LoVo (cell line): ENCODE measurements at regions not wholly inside any gene's neighbourhood (a gene's known extent, or its start where the extent isn't known, plus 50 kb on each side); places are given as distances from the start of the nearest gene placed in this dataset.

Experiments
- DNase-seq: peaks from one replicate; pipeline ENCODE4 v3.0.0-alpha.2; 2016; ENCODE audit warnings: low spot score

DNA sequence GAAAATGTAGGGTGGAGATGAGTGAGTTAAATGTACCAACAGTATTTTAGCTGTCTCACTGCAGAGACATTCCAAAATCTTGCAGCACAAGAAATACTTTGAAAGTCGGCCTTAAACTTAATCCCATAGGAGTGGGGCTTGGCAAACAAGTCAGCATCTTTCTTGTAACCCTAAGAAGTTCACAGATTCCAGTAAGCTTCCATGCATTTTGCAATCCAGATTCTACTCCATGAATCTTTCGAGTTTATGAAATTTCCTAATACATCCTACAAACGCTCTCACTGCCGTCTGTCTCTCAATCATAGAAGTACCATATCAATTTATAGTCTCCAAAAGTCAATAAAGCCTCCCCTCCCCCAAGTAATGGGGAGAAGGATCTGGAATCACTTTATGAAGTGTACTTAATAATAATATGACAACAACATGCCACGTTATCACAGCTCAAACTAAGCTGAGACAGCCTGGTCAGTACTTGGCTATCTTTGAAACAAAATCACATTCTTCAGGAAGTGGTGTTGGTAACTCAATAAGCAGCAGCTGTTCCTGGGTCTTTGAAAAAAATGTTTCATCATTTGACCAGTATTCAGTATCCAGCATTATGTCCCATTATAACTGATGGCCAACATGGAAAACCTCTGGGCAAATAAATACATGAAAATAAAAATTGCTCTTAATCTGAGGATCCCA is 317.4 kb upstream of the RUNX1 start:
- no peak for DNase-seq

DNA sequence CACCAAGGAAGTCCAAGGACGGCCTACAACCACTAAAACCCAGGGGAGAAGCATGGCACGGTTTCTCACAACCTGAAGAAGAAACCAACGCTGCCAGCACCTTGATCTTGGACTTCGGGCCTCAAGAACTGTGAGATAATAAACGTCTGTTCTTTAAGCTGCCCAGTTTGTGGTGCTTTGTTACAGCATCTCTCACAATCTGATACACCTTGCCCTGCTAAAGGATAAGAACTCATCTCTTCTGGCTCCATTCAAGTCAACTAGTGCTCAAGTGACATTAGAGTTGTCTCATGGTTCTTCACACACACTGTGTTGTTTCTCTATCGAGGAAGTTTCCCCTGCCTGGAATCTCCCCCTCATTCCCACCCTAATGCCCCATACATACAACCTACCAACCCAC is 314.4 kb upstream of the RUNX1 start:
- no peak for DNase-seq

DNA sequence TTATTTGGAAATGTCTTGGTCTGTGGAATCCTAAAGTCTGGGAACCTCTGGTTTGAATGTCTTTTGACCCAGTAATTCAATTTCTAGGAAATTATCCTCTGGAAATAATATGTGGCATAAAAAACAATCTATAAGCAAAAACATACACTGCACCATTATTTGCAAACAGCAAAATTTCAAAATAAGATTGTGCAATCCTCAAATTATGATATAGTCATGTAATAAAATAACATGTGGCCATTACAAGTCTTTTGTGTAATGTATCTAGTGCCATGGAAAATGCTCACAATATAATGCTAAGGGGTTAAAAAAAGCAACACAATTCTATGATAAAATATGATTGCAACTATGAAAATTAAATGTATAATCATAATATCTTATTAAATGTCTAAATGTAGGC is 312.9 kb upstream of the RUNX1 start:
- DNase-seq: no peak

DNA sequence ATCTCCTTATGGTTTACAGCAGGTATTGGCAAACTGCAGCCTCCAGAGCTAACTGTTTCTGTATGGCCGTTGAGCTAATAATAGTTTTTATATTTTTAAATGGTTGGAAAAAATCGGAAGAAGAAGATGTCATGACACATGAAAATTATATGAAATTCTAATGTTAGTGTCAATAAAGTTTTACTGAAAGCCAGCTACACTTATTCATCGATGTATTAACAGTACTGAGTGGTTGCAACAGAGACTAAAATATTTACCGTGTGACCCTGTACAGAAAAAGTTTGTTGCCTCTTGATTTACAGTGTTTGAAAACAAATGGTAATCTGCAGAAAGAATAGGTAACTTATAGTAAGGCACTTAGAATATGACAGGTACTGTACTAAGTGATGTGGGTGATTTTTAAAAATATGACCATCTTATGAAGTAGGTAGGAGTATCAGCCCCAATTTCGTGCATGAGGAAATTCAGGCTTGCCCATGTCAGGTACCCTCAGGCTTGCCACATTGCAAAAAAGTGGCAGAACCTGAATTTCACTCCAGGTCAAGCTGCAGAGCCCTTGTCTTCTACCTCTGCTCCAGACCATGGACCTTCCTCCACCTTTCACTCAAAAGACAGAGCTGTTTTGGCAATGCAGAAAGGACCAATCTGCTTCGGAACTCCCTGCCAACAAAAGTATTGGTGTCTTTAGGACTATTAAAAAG is 311.9 kb upstream of the RUNX1 start:
- DNase-seq: no peak

DNA sequence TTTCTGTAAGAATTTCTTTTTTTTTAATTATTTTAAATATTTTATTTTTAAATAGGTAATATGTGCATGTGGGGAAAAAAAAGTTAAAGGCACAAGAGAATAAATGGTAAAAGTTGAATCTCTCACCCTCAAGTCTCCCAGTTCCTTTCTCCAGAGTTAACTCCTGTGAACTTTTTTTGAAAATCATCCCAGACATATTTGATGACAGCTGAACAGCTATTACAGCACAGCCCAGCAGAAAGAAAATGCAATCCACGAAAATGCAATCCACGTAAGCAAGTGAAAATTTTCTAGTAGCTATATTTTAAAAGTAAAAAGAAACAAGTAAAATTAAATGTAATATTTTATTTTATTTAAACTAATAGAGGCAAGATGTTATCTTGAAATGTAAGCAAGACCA is 310.0 kb upstream of the RUNX1 start:
- no peak for DNase-seq

DNA sequence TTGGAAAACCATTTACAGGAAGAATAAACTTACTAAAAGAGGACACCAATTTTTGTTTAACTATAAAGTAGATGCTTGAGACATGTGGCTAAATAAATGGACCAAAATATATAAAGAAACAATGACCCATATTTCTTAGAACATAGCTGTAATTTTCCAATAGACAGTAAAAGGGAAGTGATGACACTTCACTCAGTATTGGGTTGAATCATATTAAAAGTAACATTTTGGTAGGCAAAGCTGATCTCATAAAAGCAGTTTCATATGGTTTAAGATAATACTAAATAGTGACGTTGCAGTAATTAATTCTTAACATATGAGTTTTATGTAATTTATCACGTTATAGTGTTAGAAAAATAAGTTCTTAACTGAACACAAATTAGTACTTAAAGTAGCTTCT is 308.9 kb upstream of the RUNX1 start:
- no peak for DNase-seq

DNA sequence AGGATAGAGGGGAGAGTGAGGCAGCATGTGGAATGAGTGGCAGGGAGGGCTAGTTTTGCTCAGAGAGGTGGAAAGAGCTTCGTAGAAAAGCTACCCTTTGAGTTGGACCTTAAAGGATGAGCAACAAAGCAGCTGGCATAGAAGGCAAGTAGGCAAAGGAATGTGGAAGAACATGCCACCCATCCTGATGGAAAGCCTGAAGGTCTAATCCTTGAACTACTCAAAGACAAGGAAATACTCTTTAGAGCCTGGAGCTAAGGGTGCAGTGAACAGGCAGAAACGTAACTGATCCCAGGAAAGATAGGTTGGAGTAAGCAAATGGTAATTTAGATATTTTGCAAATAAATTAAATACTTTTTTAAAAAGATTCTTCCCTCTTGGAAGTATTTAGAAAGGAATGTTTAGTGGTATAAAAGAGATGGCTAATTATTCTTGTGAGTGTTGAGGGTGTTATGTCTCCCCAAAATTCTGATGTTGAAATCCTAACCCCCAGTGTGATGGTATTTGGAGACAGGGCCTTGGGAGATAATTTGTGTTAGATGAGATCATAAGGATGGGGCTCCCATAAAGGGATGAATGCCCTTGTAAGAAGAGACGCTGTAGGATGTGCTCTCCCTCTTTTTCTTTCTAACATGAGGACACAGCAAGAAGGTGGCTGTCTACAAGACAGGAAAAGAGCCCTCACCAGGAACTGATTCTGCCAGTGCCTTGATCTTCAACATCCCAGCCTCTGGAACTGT is 308.1 kb upstream of the RUNX1 start:
- DNase-seq: no peak

DNA sequence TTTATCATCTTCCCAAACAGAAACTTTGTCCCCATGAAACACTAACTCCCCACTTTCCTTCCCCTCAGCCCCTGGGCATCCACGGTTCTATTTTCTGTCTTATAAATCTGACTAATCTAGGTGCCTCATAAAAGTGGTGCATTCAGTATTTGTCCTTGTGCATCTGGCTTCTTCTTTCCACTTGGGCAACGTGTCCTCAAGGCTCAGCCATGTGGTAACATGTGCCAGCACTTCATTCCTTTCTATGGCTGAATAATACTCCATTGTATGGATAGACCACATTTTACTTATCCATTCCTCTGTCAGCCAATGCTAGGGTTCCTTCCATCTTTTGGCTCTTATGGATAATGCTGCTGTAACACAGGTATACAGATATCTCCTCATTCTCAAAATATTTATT is 305.0 kb upstream of the RUNX1 start:
- no peak for DNase-seq

DNA sequence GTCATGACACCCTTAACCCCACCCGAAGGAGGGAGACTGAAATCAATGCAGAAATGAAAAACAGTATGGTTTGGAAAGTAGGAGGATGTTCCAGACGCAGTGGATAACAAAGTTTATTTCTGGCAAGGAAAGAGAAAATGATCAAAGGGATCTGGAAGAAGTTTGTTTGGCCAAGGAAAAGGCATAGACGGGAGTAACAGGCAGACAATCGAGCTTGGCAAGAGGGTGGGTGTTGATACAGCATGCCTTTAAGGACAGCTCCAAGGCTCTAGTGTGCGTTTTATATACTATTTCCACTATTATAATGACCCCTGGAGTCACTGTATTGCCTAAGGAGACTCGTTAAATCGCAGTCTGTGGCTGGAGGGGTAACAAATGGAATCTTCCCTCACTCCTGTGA is 303.7 kb upstream of the RUNX1 start:
- no peak for DNase-seq

DNA sequence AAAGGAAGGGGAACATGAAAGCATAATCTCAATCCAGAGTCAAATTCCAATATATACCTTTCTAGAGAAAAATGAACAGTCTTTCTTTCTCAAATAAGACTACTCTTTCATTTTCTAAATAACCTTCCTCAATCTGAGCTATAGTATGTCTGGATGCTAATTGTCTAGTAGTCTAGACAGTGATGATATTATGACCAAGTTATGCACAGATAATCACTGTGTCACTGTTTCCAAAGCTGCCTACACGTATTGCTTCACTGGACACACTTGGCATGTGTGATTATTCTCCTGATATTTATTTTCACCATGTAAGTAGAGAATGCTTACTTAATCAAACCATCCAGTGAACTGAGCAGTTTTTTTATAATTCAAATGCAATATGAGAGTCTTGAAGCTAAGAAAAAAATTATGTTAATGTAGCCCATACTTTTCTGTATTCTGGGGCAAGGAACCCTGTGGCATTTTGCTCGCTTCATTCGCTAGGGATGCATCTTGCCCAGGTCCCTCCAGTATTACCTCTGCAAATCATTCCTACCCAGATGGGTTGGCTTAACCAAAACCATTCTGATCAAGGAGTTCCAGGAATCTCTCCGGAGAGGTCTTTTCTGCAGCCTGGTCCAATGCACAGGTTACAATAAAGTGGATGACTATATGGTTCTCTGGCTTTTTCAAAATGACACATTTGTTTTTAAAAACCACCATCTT is 303.1 kb upstream of the RUNX1 start:
- no peak for DNase-seq

DNA sequence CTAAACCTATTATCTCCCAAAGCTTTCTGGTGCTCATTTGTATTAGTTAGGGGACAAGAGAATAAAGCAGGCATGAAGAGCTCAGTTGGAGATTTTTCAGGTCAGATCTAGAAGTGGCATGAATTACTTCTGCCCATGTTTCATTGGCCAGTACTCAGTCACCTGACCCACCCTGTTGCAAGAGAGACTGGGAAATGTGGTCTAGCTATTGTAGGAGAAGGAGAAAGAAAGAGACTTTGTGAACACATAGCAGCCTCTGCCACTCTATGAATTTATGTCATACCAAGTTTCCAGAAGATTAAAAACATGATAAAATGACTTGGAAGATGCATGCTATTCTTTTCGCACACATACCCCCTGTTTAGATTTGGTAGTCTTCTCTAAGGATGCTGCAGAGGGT is 302.3 kb upstream of the RUNX1 start:
- DNase-seq: no peak

DNA sequence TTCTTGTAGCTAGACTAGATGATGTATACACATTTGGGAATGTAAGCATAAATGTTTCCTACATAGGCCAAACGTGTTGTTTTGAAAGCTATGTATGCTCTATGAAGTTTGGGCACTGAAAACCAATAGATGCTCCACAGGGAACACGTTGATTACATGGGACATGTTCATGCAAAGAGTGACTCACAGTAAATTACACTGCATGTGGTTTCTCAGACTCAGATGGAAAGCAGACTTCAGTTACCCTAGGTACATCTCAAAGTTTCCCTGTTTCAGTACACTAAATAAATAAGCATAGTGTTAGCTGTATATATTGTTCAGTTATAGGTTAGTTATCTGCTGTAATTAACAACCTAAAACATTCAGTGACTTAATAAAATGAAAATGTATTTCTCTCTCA is 301.9 kb upstream of the RUNX1 start:
- DNase-seq: no peak

DNA sequence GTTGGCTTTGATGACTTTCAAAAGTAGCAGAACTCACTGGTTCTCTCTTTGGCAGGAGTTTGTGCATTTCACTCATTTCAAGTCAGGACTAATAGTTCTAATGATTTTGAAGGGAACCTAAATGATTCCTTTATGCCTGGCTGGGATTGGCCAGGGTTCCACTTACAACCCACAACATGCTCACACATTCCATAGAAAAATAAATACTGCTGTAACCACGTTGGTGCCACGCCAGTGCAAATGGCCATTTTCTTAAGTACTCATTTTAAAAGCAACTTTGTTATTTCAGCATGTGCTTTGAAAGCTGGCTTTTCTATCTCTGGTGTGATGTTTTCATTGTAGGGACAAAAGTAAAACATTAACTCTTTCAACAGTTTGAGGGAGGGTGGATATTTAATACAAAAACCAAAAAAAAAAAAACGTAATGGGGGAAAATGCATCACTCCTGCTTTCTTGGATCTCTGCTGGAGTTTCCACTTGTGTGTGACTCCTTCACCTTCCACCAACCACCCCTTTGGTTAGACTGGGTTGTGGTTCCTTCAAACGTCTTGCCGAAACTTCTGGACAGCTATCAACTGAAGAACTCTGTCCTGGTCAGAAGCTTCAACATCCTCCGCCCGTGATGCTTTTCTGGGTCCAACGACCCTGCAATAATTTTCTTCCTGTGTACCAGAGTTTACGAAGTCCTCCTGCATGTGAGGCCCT is 300.4 kb upstream of the RUNX1 start:
- no peak for DNase-seq

DNA sequence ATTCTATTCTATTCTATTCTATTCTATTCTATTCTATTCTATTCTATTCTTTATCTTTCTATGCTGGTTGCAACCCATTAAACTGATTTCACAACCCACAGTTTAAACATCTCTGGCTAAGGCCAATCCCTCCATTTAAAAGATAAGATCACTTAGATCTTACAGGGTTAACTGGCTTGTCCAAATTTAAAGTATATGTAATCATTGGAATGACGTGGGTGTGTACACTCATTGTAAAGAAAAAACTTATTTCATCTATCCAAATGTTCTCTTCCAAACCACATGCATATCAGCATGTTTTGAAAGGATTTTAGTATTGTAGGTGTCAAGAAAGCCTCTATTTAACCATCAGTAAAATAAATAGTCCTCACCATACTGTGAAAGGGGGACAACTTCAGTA is 299.6 kb upstream of the RUNX1 start:
- DNase-seq: no peak

DNA sequence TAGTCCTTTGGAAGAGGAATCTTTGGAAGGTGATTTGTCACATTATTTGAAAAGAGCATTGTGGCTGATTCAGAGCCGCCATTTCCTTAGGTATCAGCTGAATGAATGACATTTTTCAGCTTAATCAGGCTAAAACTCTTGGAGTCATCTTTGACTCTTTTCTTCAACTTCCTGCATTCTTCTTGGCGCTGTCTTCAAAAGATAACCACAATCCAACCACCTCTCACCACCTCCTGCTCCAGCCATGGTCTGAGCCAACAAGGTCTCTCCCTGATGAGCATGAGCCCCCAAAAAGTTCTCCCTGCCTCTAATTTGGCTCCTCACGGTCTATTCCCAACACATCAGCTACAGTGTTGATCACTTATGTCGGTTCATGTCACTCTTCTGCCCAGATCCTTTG is 297.6 kb upstream of the RUNX1 start:
- no peak for DNase-seq

DNA sequence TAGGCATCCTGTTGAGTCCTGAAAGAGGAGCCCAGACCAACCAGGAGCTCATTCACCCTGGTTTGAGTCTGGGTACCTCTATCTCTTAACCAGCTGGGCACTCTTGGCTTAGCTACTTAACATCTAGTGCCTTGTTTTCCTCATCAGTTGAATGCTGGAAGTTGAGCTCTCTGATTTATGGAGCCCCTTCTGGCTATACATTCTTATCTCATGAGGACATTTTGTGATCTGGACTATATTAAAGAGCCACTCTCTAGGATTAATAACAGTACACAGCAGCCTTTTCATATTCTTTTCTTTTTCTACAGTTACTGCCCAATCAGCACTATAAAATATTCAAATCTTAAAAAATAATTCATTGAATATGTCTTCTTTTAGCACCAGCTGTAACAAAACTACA is 296.9 kb upstream of the RUNX1 start:
- DNase-seq: no peak

DNA sequence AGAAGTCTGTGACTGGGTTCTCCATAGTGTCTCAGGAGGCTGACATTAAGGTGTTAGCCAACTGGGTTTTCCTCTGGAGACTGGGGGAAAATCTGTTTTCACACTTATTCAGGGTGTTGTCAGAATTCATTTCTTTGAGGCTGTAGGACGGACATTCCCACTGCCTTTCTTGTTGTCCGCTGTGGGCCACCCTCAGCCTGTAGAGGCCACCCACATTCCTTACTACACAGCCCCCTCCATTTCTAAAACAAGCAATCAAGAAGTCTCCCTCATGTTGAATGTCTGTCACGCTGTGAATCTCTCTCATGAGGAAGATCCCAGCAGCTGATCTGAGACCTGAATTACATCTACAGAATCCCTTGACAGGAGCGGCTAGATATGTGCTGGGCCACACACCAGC is 295.5 kb upstream of the RUNX1 start:
- DNase-seq: no peak

DNA sequence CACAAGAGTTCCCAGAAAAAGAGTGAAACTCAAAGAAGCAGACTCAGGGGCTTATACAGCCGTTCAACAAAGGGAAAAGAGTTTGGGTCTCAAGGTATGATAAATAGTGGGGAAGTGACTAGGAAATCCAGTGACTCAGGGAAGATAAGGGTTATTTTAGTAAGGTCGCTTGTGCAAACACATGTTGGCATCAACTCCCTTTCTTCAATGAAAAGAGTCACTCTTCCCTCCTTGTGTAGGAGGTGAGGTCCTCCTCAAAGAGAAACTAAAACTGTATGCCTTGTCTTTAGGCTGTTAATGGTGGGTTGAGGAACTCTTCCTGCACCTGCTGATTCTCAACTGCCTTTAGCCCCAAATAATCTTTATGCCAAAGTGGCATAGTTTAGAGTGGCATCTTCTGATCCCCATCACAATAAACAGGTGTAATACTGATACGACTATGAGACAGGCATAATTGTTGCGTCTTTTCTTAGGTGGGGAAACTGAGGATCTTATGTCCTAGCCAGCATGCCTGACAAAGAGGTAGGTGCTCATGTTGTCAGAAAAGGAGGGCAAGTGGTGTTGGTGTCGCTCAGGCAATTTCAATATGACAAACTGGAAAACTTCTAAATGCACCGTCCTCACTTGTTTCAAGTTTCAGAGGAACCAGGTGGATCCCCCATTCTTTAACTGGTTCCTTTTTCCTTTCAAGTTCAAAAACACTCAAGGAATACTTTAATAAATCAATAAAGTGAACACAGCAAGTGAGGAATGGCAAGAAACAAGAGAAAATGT is 294.1 kb upstream of the RUNX1 start:
- no peak for DNase-seq

DNA sequence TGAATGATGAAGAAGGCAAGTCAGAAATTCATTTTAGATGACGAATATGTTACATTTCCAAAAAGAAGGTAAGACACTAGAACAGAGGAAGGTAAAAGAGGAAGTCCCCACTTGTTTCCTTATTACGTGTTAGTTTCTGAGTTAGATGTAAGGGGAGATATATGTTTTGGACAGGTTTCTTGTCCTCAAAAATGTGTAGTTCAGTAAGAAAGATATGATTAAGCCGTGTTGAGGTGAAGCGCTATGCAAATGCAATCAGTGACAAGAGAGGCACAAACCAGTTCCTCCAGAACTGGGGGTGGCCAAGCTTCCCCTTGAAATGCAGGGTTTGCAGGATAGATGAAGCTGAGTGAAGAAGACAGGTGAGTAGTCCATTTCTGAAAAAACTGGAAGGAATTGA is 293.3 kb upstream of the RUNX1 start:
- no peak for DNase-seq

DNA sequence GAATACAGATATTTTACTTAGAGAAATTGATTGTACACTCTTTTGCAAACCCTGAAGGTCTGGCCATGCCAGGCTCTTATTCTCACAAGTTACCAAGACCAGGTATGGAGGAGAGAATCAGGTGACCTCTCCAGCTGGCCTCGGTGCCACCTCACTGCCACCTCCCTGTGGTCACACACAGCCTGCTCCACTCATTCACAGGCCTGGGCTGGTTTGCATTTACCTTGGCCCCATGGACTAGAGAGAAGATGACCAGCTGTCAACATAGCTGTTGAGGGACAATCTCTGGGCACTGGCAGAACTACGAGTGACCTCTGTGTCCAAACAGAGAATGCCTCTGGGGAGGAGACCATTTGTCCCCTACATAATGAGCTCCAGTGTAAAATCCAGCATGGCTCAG is 291.2 kb upstream of the RUNX1 start:
- no peak for DNase-seq

DNA sequence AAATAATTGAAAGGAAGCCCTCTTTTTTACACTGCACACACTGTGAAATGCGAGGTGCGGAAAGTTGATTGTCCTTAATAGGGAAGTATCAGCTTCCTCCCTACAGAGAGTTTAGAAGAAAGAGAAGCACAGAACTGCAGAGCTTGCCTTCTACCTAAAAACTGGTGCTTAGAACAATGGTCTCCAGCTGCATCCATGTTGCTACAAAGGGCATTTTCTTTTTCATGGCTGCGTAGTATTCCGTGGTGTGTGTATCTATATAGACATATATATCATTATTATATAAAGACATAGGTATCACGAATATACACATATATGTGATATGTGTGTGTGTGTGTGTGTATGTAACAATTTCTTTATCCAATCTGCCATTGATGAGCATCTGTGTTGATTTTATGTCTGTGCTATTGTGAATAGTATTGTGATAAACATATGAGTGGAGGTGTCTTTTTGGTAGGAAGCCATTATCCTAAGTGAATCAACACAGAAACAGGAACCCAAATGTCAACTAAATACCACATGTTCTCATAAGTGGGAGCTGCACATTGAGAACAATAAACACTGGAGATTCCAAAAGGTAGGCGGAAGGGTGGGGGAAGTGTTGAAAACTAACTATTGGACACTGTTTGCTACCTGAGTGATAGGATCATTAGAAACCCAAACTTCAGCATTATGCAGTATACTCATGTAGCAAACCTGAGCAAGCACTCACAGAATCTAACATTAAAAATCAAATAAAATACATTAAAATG is 290.0 kb upstream of the RUNX1 start:
- DNase-seq: no peak
